ENCODE measurements at regions not wholly inside any gene's neighbourhood (a gene's known extent, or its start where the extent isn't known, plus 50 kb on each side); places are given as distances from the start of the nearest gene placed in this dataset.

DNA sequence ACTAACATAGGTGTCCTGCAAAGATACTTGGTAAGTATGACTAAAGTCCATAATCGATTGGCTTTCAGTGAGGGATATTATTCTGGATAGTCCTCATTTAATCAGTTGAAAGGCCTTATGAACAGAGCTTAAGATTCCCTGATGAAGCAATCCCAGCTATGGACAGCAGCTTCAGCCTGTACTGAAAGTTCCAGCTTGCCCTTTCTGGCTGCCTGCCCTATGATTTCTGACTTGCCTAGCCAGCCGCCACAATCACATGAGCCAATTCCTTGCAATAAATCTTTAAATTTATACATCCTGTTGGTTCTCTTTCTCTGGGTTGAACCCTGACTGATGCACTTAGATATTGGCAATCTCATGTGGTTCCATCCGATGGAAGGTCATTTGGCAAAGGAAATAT, 759.0 kb upstream of the API5 start:
- DNase-seq (ENCODE audit: low read depth, low spot score) (no peak), ATAC-seq (no peak)
- no peaks in the 10 kb centered on the region for H3K27me3 ChIP-seq (ENCODE audit: control insufficient read depth, insufficient read depth, low read length)
- no peaks in the 10 kb centered on the region for H3K9me3 ChIP-seq (ENCODE audit: control insufficient read depth, insufficient read depth, low read depth, low read length)
- CTCF ChIA-PET = no interaction called here
- no peak overlapping the region for H3K4me3 ChIP-seq (ENCODE audit: low read depth in 2 of 2, low read length in 2 of 2)
- in situ Hi-C loops (cut with HindIII; ENCODE audit: low pct_unique_long_range_greater_than_20kb, low sequenced_read_pairs) (no loop called here), intact Hi-C loops (cut with micrococcal nuclease; ENCODE audit: unreplicated experiment) (loop anchor here (10.0 kb wide), 1 partner anchor 732 kb away; no protein-coding TSS in a partner anchor)
- TF ChIP-seq, protein P1, sequence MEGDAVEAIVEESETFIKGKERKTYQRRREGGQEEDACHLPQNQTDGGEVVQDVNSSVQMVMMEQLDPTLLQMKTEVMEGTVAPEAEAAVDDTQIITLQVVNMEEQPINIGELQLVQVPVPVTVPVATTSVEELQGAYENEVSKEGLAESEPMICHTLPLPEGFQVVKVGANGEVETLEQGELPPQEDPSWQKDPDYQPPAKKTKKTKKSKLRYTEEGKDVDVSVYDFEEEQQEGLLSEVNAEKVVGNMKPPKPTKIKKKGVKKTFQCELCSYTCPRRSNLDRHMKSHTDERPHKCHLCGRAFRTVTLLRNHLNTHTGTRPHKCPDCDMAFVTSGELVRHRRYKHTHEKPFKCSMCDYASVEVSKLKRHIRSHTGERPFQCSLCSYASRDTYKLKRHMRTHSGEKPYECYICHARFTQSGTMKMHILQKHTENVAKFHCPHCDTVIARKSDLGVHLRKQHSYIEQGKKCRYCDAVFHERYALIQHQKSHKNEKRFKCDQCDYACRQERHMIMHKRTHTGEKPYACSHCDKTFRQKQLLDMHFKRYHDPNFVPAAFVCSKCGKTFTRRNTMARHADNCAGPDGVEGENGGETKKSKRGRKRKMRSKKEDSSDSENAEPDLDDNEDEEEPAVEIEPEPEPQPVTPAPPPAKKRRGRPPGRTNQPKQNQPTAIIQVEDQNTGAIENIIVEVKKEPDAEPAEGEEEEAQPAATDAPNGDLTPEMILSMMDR (IDR thresholded peaks at IDR 0.05) = no peak
- no peaks in the 10 kb centered on the region for H3K4me1 ChIP-seq (ENCODE audit: control insufficient read depth, insufficient read depth, low read length)
- H3K36me3 ChIP-seq (ENCODE audit: control insufficient read depth, insufficient read depth, low read length) = no peaks in the 10 kb centered on the region
- BruUV-seq (replicated peaks) = no TSS peak
- H3K27ac ChIP-seq (ENCODE audit: low read length) = no peak overlapping the region
- POLR2A ChIA-PET = interaction anchor here (0.7 kb wide), 1 partner anchor 604 kb away, joined by 4 read pairs; no protein-coding TSS in a partner anchor

DNA sequence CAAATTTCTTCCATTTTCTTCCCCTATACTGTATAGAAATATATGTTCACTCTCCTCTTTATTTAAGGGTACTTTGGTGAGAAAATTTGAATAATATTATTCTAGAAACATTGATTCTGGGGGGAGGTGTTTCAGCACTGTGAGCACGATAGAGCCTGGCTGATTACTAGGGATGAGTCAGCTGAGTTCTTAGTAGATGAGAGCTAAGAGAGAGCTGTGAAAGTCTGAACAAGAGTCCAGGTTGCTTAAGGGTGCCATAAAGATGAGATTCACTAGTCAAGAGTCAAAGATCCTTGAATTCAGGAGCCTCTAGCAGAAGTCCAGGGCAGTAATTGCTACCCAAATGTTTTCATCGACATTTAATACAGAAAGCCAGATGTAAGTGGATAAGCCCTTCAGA, 756.6 kb upstream of the API5 start:
- DNase-seq (ENCODE audit: low read depth, low spot score) = no peak
- POLR2A ChIA-PET = no interaction called here

More for the DNA sequence above, 756.6 kb upstream of the API5 start:
- CTCF ChIA-PET = no interaction called here
- BruUV-seq (replicated peaks) = no TSS peak
- intact Hi-C loops (cut with micrococcal nuclease; ENCODE audit: unreplicated experiment) (loop anchor here (10.0 kb wide), 1 partner anchor 730 kb away; no protein-coding TSS in a partner anchor), in situ Hi-C loops (cut with HindIII; ENCODE audit: low pct_unique_long_range_greater_than_20kb, low sequenced_read_pairs) (no loop called here)
- H3K36me3 ChIP-seq (ENCODE audit: control insufficient read depth, insufficient read depth, low read length) = no peaks in the 10 kb centered on the region
- ATAC-seq = no peak
- H3K27me3 ChIP-seq (ENCODE audit: control insufficient read depth, insufficient read depth, low read length) = no peaks in the 10 kb centered on the region
- TF ChIP-seq POLR2AphosphoS5 (IDR thresholded peaks at IDR 0.05; ENCODE audit: low read depth, low read length) (no peak), SIN3A (IDR thresholded peaks at IDR 0.05; ENCODE audit: borderline replicate concordance, insufficient read depth, low read depth, low read length) (no peak), TCF7L2 (IDR thresholded peaks at IDR 0.05; ENCODE audit: low read depth, low read length) (no peak)
- TF ChIP-seq, protein P1 (IDR thresholded peaks at IDR 0.05) = no peak
- TF ChIP-seq, protein P2, sequence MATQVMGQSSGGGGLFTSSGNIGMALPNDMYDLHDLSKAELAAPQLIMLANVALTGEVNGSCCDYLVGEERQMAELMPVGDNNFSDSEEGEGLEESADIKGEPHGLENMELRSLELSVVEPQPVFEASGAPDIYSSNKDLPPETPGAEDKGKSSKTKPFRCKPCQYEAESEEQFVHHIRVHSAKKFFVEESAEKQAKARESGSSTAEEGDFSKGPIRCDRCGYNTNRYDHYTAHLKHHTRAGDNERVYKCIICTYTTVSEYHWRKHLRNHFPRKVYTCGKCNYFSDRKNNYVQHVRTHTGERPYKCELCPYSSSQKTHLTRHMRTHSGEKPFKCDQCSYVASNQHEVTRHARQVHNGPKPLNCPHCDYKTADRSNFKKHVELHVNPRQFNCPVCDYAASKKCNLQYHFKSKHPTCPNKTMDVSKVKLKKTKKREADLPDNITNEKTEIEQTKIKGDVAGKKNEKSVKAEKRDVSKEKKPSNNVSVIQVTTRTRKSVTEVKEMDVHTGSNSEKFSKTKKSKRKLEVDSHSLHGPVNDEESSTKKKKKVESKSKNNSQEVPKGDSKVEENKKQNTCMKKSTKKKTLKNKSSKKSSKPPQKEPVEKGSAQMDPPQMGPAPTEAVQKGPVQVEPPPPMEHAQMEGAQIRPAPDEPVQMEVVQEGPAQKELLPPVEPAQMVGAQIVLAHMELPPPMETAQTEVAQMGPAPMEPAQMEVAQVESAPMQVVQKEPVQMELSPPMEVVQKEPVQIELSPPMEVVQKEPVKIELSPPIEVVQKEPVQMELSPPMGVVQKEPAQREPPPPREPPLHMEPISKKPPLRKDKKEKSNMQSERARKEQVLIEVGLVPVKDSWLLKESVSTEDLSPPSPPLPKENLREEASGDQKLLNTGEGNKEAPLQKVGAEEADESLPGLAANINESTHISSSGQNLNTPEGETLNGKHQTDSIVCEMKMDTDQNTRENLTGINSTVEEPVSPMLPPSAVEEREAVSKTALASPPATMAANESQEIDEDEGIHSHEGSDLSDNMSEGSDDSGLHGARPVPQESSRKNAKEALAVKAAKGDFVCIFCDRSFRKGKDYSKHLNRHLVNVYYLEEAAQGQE (IDR thresholded peaks at IDR 0.05; ENCODE audit: insufficient read depth in 1 of 2, low read depth in 2 of 2, low read length in 1 of 2) = no peak
- no peak overlapping the region for H3K27ac ChIP-seq (ENCODE audit: low read length)
- H3K4me1 ChIP-seq (ENCODE audit: control insufficient read depth, insufficient read depth, low read length) = no peaks in the 10 kb centered on the region
- no peak overlapping the region for H3K4me3 ChIP-seq (ENCODE audit: low read depth in 2 of 2, low read length in 2 of 2)
- H3K9me3 ChIP-seq (ENCODE audit: control insufficient read depth, insufficient read depth, low read depth, low read length) = no peaks in the 10 kb centered on the region

Measured in Panc1 (cell line).